ENCODE measurements at regions not wholly inside any gene's neighbourhood (a gene's known extent, or its start where the extent isn't known, plus 50 kb on each side); places are given as distances from the start of the nearest gene placed in this dataset.

DNA sequence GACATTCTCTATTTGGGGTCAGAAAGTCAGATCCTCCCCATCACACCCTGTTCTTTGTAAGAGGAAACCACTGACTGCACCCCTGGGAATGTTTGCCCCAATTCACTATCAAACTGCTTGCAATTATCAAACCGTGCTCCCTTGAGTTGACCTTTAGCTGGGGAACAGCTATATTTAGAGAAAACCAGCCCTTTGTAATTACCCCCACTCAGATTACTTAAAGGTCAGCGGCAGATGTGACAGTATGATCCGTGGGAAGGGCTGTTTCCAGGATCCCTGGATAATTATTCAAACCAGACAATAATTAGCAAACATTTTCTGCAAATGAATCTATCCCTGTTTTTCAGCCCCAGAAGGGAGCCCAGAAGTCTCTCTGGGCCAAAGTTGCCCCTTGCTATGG lies 242.7 kb downstream of the RRAGC start:
- TF ChIP-seq CTCF (IDR thresholded peaks at IDR 0.05 in 8 of 11, conservative IDR thresholded peaks at IDR 0.05 in 3 of 11) (no peak), POLR2AphosphoS5 (IDR thresholded peaks at IDR 0.05) (no peak), POLR2A (IDR thresholded peaks at IDR 0.05) (no peak)

Data from spleen (tissue), 7 donors.